ENCODE measurements at regions not wholly inside any gene's neighbourhood (a gene's known extent, or its start where the extent isn't known, plus 50 kb on each side); places are given as distances from the start of the nearest gene placed in this dataset.

- no peak overlapping the region for H2AFZ ChIP-seq (ENCODE audit: control insufficient read depth, low read depth, low read length)
- BruUV-seq (replicated peaks), result no TSS peak
- in situ Hi-C loops (cut with MboI), result no loop called here
- no peak overlapping the region for H3K4me3 ChIP-seq
- H3K9me3 ChIP-seq (replicated peaks; ENCODE audit: control insufficient read depth, insufficient read depth, low read length), result no peaks in the 10 kb centered on the region; the same call in 2 of the 3 replicates
- H3K36me3 ChIP-seq (ENCODE audit: control insufficient read depth in 2 of 2, insufficient read depth in 2 of 2, low read length in 1 of 2), result no peaks in the 10 kb centered on the region
- TF ChIP-seq BCLAF1 (IDR thresholded peaks at IDR 0.05) (no peak), NKRF (conservative IDR thresholded peaks at IDR 0.05) (no peak), SMAD5 (IDR thresholded peaks at IDR 0.05; ENCODE audit: low read depth) (no peak), BHLHE40 (IDR thresholded peaks at IDR 0.05; ENCODE audit: borderline replicate concordance in 1 of 2, low read depth in 2 of 2, low read length in 1 of 2) (no peak), PAX5 (IDR thresholded peaks at IDR 0.05; ENCODE audit: borderline replicate concordance, low read depth, low read length) (no peak), KDM1A (IDR thresholded peaks at IDR 0.05; ENCODE audit: borderline replicate concordance) (no peak), RELA (IDR thresholded peaks at IDR 0.05; ENCODE audit: borderline replicate concordance, partially characterized antibody) (no peak), SIX5 (IDR thresholded peaks at IDR 0.05; ENCODE audit: low read depth, low read length, severe bottlenecking) (no peak), ZNF592 (IDR thresholded peaks at IDR 0.05) (no peak), BMI1 (IDR thresholded peaks at IDR 0.05; ENCODE audit: borderline replicate concordance) (no peak), HDAC6 (IDR thresholded peaks at IDR 0.05; ENCODE audit: unreplicated experiment) (no peak), SRF (IDR thresholded peaks at IDR 0.05; ENCODE audit: low read depth in 2 of 2, low read length in 2 of 2) (no peak)
- H3K4me2 ChIP-seq (ENCODE audit: control insufficient read depth, insufficient read depth), result no peak overlapping the region
- no peaks in the 10 kb centered on the region; a peak in 1 of 4 replicates for H3K27me3 ChIP-seq (replicated peaks in 1 of 2; ENCODE audit: control insufficient read depth in 2 of 2, insufficient read depth in 2 of 2, low read length in 1 of 2)
- no peak overlapping the region for H3K27ac ChIP-seq (ENCODE audit: control insufficient read depth, insufficient read depth)
- ChIA-PET POLR2A (interaction anchor here (0.6 kb wide), 1 partner anchor 413 kb away, joined by 5 read pairs; no protein-coding TSS in a partner anchor), CTCF (no interaction called here), RAD21 (ENCODE audit: unreplicated experiment) (interaction anchor here (1.1 to 1.2 kb wide), 2 partner anchors 14 to 86 kb away, joined by 3 read pairs; no protein-coding TSS in a partner anchor), SMC1A (ENCODE audit: uncharacterized antibody, unreplicated experiment) (interaction anchor here (1.1 to 2.8 kb wide), 3 partner anchors 15 to 31 kb away, joined by 3 to 6 read pairs (median 6); no protein-coding TSS in a partner anchor)
- no peaks in the 10 kb centered on the region for H3K79me2 ChIP-seq (ENCODE audit: control insufficient read depth, insufficient read depth, low read length)
- H4K20me1 ChIP-seq (ENCODE audit: control insufficient read depth, insufficient read depth), result no peaks in the 10 kb centered on the region
- no peak for DNase-seq (ENCODE audit: low read depth, low spot score)
- no peak overlapping the region for H3K9ac ChIP-seq (ENCODE audit: control insufficient read depth, insufficient read depth, low read length)
- peaks cover 9% of the 10 kb centered on the region for H3K4me1 ChIP-seq (ENCODE audit: control insufficient read depth, insufficient read depth, low read length)
- no peak for ATAC-seq
- whole genome bisulfite sequencing (ENCODE audit: insufficient coverage, insufficient replicate concordance, low lambda C conversion rate, missing lambda C conversion rate), result 37% methylated on average over 7 of the region's 7 CpGs
- FAIRE-seq, result no peak
- intact Hi-C loops (cut with micrococcal nuclease; ENCODE audit: unreplicated experiment), result no loop called here
Observed at GRCh38 chr6:14309951-14310445, 192.4 kb downstream of the CD83 start.

Data from GM12878 (cell line).